B cell (primary cell): ENCODE measurements at regions not wholly inside any gene's neighbourhood (a gene's known extent, or its start where the extent isn't known, plus 50 kb on each side); places are given as distances from the start of the nearest gene placed in this dataset.

ENCODE experiments used
- EZH2 ChIP-seq: IDR thresholded peaks from 2 replicates; pipeline ENCODE4 v1.6.1; 2012; ENCODE audit warnings: borderline replicate concordance, low read depth, mild to moderate bottlenecking, moderate library complexity, low read length; ENCODE audit not compliant: insufficient read depth, poor library complexity, severe bottlenecking
- TF ChIP-seq, protein P1 (sequence below): fragments of 200-600 bp; IDR thresholded peaks from one replicate; pipeline ENCODE4 v1.8.0; 2022; ENCODE audit warnings: antibody characterized with exemption, mild to moderate bottlenecking

DNA sequence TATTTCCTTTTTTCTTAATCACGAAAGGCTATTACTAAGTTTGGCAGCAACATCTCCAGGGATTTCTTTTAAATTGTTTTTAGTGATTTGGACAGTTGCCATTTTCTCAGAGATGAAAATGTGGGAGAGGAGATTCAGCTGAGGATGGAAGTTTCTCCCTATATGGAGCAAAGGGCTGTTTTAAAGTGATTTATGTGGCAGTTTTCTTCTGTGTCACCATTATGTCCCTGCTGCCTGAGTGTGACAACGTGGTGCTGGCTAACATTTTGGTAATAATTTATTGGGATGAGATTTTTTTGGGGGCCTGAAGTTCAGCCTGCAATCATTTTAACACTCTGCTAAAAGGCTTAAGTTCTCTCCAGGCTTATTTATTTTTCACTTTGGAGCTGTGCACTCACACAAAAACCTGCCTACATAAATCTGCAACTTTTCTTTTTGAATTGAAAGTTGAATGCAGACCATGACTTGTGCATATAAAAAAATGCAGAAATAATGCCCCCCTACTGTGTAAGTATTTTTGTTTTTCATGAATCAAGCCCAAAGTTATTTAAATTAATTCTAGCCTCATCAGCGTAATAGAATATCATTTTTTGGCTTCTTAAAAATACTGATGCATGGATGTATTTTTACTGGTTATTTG is 210.9 kb downstream of the ZIC1 start:
- TF ChIP-seq, protein P1, sequence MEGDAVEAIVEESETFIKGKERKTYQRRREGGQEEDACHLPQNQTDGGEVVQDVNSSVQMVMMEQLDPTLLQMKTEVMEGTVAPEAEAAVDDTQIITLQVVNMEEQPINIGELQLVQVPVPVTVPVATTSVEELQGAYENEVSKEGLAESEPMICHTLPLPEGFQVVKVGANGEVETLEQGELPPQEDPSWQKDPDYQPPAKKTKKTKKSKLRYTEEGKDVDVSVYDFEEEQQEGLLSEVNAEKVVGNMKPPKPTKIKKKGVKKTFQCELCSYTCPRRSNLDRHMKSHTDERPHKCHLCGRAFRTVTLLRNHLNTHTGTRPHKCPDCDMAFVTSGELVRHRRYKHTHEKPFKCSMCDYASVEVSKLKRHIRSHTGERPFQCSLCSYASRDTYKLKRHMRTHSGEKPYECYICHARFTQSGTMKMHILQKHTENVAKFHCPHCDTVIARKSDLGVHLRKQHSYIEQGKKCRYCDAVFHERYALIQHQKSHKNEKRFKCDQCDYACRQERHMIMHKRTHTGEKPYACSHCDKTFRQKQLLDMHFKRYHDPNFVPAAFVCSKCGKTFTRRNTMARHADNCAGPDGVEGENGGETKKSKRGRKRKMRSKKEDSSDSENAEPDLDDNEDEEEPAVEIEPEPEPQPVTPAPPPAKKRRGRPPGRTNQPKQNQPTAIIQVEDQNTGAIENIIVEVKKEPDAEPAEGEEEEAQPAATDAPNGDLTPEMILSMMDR: no peak
- TF ChIP-seq EZH2: no peak
